ENCODE measurements at regions not wholly inside any gene's neighbourhood (a gene's known extent, or its start where the extent isn't known, plus 50 kb on each side); places are given as distances from the start of the nearest gene placed in this dataset.

DNA sequence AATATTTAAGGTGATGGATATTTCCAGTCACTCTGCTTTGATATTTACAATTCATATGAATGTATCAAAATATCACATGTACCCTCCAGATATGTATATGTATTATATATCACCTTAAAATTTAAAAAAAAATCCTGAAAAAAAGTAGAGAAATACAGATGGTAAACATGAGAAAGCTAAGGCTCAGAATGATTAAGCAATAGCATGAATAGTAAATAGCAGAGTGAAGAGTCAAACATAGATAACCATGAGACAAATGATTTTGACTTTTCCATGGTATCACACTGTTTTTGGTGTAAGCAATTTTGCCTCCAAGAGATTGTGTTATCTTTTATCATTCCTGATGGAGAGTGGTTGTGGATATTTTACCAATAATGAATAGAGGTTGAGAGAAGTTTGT, 868.8 kb downstream of the CDH11 start:
- no peak for TF ChIP-seq SIN3A (IDR thresholded peaks at IDR 0.05; ENCODE audit: borderline replicate concordance, insufficient read depth, low read depth, low read length)
- TF ChIP-seq, protein P1, sequence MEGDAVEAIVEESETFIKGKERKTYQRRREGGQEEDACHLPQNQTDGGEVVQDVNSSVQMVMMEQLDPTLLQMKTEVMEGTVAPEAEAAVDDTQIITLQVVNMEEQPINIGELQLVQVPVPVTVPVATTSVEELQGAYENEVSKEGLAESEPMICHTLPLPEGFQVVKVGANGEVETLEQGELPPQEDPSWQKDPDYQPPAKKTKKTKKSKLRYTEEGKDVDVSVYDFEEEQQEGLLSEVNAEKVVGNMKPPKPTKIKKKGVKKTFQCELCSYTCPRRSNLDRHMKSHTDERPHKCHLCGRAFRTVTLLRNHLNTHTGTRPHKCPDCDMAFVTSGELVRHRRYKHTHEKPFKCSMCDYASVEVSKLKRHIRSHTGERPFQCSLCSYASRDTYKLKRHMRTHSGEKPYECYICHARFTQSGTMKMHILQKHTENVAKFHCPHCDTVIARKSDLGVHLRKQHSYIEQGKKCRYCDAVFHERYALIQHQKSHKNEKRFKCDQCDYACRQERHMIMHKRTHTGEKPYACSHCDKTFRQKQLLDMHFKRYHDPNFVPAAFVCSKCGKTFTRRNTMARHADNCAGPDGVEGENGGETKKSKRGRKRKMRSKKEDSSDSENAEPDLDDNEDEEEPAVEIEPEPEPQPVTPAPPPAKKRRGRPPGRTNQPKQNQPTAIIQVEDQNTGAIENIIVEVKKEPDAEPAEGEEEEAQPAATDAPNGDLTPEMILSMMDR (IDR thresholded peaks at IDR 0.05): no peak
